ENCODE measurements at regions not wholly inside any gene's neighbourhood (a gene's known extent, or its start where the extent isn't known, plus 50 kb on each side); places are given as distances from the start of the nearest gene placed in this dataset.
A peak's percentile ranks its signal among the peaks of the same experiment; 100 is the strongest.
"Not testable (repeated sequence)": the region's sequence is repeated elsewhere in the genome, so short reads cannot be mapped to it uniquely, and the experiment has no call there.

DNA sequence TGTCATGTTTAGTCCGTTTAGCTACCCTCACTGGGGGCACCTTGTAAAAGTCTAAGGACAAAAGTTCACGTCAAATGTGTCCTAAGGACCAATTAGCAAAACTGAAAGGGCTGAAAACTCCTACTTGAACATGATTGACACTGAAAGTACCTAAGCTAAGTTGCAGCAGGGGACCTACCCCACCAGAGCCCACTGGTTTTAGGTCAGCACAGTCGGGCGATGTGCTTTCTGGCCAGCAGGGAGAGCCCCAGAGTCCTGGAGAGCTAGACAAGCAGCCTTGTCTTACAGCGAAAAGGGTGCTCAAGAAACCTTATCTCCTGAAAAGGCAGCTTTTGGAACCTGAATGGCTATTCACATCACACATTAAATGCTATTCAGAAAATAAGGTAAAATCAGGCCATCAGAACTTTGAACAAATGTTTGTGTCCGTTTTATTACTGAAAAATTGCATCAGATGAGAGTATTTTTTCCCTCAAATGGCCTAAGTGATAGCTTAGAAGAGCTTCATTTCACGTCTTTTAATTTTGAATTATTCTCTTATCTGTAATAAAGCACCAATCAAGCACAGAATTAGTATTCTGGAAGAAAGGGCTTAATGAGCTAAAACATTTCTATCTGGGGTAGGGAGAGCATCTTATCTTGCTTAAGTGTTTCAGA lies 52.2 kb upstream of the MKI67 start:
- DNase-seq = peak; percentile 26

DNA sequence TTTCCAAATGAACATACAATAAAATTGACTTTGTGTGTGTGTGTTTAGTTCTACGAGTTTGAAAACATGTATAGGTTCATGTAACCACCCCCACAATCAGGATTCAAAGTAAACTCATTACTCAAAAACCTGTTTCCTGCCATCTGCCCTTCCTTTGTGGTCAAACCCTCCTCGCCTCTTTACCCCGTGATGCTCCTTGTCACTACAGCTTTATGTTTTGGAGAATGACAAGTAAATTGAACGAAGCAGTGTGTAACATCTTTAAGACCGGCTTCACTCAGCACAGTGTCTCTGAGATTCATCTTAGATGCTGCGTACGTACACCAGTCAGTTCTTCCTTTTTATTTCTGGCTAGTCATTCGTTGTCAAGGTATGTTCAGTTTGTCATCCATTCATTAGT lies 54.6 kb upstream of the MKI67 start:
- DNase-seq = no peak

DNA sequence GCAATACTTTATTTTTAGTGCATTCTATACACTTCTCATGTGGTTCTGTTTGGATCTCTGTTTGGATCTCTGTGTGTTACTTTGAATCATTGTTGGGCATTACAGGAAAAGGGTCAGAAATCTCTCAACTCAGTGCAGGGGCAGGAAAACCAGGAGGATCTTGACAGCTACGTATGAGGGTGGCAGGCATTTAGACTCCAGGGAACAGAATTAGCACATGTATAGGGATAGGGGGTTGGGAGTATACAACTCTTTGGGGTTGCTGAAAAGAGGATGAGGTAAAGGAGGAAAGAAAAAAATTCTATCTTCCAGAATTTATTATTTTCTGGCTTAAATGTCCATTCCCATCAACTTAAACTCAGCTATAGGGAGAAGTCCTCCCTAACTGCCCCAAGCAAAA lies 59.4 kb upstream of the MKI67 start:
- DNase-seq = no peak

DNA sequence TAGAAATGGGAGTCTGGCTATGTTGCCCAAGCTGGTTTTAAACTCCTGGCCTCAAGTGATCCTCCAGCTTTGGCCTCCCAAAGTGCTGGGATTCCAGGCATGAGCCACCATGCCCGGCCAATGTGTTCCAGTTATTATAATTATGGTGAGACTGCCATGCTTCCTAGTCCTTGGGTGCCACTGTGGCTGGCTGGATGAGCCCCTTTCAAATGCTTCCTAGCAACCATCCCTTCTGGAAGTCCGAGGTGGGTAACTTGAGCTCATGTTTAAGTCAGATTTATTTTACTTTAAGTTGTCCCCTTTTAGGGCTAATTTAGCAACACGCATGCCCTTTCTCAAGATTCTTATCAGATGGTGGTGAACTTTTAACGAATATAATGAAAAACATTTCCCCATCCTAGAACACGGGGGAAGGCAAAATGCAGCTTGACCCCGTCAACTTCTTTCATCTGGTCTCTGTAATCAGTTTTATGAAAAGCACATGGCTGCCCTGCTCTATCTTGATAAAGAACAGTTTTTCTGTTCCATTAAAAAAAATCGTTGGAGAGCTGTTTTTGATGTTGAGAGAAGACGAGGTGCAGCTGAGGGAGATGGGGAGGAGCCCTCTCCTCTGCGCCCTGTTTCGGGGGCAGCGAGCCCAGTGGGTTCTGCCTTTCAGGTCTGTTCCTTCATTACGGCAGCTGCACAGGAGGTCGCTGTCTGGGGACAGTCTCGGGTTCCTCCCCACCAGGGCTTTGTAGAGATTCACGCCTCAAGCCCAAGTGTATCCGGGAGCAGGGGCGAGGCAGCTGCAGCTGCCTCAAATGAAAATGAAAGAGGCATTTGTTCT lies 61.0 kb upstream of the MKI67 start:
- DNase-seq = no peak

DNA sequence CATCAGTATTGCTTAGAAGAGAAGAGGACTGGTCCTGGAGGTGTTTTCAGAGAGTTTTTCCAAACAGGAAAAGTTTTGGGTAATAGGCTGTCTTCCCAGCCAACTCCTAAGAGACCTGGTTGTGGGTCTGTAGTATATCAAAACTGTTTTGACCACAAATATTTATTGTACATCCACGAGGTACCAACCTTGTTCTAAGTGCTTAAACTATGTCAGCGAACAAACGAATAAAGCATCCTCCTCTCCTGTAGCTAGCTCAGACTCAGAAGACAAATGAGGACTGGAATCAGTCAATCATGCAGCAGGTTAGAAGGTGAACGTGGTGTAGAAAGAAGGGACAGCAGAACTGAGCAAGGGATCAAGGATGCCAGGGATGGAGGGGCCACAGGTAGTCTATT lies 61.6 kb upstream of the MKI67 start:
- no peak for DNase-seq

- no peak for DNase-seq
Measured at GRCh38 chr10:128189176-128189575, 63.0 kb upstream of the MKI67 start.

DNA sequence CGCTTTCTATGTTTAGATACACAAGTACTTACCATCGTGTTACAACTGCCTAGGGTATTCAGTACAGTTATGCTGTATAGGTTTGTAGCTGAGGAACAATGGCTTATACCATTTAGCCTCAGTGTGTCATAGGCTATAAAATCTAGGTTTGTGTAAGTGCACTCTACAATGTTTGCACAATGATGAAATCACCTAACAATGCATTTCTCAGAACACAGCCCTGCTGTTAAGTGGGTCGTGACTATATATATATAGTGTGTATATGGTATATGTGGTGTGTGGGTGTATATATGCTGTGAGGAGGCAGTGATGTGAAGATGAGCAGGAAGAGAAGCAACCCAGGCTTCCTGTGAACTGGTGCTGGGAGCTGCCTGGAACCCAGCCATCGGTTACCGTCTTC lies 65.6 kb upstream of the MKI67 start:
- DNase-seq = no peak

- DNase-seq = not testable (repeated sequence)
Measured at GRCh38 chr10:128201826-128202225, 75.6 kb upstream of the MKI67 start.

DNA sequence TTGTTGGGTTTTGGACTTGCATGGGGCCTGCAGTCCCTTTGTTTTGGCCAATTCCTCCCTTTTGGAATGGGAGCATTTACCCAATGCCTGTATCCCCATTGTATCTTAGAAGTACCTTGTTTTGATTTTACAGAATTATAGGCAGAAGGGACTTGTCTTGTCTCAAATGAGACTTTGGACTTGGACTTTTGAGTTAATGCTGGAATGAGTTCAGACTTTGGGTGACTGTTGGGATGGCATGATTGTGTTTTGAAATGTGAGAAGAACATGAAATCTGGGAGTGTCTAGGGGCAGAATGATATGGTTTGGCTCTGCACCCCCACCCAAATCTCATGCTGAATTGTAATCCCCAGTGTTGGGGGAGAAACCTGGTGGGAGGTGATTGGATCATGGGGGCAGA lies 76.8 kb upstream of the MKI67 start:
- DNase-seq = no peak

GRCh38 chr10:128205591-128205990 lies 79.4 kb upstream of the MKI67 start:
- not testable (repeated sequence) for DNase-seq

GRCh38 chr10:128206676-128207075 lies 80.5 kb upstream of the MKI67 start:
- DNase-seq = no peak

- DNase-seq = no peak
Measured at GRCh38 chr10:128209862-128210214, 83.6 kb upstream of the MKI67 start.

DNA sequence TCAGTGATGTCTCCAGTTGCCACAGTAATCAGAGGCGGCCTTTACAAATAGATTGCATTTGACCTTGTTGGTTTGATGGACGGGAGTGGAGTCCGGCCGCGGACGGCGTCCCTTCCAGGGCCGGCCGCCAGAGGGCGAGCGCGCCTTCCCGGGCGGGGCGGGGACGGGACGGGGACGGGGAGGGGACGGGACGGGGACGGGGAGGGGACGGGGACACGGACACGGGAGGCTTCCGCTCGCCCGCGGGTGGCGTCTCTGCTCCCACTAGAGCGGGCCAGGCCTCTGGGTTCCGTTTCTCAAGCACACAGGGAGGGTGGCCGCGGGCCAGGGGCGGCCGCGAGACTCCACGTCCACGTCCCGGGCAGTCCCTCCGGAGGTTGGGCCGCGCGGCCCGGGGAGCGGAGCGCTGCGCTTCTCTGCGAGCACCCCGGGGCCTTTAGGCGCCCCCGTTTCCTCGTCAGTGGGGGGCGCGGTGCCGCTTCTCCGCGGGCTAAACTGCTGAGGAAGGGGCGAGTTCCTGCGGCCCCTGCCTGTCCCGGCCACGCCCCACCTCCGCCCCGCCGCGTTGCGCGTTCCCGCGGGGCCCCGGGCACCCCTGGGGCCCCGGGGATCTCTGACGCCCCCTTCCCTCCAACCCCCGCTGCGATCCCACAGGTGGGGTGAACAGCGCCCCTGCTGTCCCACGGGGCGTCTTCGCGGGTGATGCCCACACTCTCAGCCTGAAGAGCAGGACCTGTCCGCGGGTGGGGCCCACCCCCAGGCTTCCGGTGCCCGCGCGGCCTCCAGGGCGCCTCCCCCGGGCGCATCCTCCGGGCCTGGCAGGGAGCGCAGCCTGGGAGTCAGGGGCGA lies 84.2 kb upstream of the MKI67 start:
- peak; percentile 58 for DNase-seq

GRCh38 chr10:128211064-128211504 lies 84.9 kb upstream of the MKI67 start:
- no peak for DNase-seq

- peak; percentile 70 for DNase-seq
Measured at GRCh38 chr10:128211953-128212727, 85.9 kb upstream of the MKI67 start.

DNA sequence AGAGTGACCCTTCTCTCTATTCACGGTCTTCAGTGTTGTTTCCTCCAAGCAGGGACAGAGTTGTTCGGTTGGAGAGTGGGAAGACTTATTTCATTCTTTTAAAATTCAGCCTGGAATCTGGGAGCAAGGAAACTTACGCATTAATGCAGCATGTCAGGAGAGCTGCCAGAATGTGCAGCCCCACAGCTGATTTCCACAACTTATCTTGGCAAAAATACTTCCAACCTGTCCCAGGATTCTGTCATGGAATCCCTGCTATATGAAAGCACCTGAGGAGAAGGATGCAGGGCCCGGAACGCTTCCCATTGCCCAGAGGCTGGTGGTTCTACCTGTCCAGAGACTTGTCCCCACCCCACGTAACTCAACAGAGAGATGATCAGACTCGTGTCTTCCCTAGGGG lies 86.9 kb upstream of the MKI67 start:
- no peak for DNase-seq

GRCh38 chr10:128215733-128216132 lies 89.5 kb upstream of the MKI67 start:
- no peak for DNase-seq

DNA sequence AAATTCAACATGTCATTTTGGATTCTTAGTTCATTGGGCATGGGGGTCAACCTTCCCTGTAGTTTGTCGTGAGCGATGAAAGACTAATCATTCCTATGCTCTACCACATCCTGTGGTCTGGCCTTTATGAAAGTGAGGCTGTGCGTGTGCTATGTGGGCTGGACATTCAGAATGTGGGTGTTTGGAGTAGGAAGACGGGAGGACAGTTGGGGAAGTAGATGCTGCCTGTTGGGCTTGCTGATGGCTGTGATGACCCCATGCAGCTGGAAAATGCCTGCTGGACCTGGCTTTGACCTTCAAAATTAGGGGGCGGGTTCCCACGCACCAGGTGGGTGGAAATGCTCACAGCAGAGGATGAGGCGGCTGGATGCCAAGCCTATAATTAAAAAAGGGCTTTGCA lies 90.9 kb upstream of the MKI67 start:
- no peak for DNase-seq

DNA sequence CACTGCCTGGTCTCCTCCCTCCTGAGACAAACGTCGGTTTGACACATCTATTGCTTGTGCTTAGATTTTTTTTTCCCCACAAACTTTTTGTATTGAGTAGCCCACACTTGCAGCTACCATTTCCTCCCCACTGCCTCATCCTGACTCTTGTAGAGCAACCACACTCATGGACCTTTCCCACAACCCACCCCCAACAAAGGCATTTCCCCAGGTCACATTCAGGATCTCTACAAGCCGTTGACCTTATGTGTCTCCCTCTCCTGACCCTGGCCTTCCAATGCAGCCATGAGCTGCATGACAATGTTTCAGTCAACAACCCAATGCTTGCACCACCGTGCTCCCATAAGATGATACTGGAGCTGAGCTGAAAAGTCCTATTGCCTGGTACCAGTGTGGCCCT lies 91.9 kb upstream of the MKI67 start:
- DNase-seq = no peak

DNA sequence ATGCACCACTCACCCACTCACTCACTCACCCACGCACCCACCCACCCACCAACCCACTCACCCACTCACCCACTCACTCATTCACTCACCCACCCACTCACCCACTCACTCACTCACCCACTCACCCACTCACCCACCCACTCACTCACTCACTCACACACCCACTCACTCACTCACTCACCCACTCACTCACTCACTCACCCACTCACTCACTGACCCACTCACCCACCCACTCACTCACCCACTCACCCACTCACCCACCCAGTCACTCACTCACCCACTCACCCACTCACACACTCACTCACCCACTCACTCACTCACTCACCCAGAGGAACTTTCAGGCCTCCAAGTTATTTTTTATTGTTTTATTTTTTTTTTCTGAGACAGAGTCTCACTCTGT lies 93.1 kb upstream of the MKI67 start:
- no peak for DNase-seq

GRCh38 chr10:128220021-128220420 lies 93.8 kb upstream of the MKI67 start:
- no peak for DNase-seq

- no peak for DNase-seq
Measured at GRCh38 chr10:128221117-128221516, 94.9 kb upstream of the MKI67 start.

DNA sequence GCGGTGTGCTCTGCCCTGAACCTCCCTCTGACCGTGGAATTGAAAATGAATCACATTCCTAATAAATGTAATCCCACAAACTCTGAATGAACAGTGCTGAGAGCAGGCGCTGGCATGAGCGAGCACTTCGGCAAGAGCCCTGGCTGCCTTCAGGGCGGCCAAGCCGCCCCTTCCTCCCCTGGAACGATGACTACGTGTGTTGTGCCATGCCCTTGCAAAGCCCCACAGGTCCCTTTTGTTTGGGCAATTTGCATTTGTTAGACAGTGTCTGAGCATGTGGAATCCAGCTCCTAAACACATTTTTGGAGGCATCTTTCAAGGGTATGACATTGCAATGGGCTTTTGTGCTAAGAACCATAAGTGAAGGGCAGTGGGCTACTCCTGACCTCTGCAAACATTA lies 95.6 kb upstream of the MKI67 start:
- DNase-seq = no peak
